ENCODE measurements at regions not wholly inside any gene's neighbourhood (a gene's known extent, or its start where the extent isn't known, plus 50 kb on each side); places are given as distances from the start of the nearest gene placed in this dataset.

DNA sequence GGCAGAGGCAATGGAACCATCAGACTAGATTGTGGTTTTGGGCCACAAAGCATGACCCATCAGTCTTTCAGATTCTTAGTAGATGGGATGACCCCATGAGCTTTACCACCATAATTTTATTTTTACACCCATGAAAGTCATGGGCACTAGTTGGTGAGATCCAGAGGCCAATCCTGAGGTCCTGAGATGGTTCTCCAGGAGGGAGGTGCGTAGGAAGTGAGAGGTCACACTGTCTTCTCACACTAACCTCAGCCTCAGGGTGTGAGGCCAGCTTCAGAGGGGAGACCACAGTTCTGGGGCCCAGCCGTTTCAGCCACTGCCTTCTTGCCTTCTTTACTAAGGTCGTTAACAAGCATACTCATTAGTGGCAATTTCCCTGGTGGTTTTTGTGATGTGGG lies 106.4 kb downstream of the AKAP11 start (continued):
- TF ChIP-seq, protein P1, sequence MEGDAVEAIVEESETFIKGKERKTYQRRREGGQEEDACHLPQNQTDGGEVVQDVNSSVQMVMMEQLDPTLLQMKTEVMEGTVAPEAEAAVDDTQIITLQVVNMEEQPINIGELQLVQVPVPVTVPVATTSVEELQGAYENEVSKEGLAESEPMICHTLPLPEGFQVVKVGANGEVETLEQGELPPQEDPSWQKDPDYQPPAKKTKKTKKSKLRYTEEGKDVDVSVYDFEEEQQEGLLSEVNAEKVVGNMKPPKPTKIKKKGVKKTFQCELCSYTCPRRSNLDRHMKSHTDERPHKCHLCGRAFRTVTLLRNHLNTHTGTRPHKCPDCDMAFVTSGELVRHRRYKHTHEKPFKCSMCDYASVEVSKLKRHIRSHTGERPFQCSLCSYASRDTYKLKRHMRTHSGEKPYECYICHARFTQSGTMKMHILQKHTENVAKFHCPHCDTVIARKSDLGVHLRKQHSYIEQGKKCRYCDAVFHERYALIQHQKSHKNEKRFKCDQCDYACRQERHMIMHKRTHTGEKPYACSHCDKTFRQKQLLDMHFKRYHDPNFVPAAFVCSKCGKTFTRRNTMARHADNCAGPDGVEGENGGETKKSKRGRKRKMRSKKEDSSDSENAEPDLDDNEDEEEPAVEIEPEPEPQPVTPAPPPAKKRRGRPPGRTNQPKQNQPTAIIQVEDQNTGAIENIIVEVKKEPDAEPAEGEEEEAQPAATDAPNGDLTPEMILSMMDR (IDR thresholded peaks at IDR 0.05; ENCODE audit: poor library complexity, severe bottlenecking): no peak

DNA sequence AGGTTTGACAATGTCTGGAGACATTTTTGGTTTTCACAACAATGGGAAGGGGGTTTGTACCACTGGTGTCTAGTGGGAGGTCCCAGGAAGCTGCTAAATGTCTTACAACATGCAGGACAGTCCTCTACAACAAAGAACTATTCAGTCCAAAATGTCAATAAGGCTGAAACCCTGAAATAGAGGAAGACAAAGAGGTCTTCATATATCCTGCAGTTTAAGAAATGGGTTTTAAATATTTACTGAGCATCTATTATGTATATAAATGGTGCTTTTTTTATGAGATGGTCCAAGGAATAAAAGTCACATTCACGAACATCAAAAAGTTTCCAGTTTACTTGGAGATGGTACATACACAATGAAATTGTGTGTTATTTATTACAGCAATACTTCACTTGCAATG lies 107.3 kb downstream of the AKAP11 start:
- no peaks in the 10 kb centered on the region for H3K79me2 ChIP-seq (replicated peaks; ENCODE audit: insufficient read depth, low read length)
- no peaks in the 10 kb centered on the region for H3K9me3 ChIP-seq (ENCODE audit: low read length)
- H2AFZ ChIP-seq (ENCODE audit: low read depth, low read length): no peak overlapping the region
- TF ChIP-seq EP300 (conservative IDR thresholded peaks at IDR 0.05; ENCODE audit: poor library complexity, severe bottlenecking) (no peak), TAF1 (IDR thresholded peaks at IDR 0.05; ENCODE audit: low read depth) (no peak), MXI1 (conservative IDR thresholded peaks at IDR 0.05; ENCODE audit: poor library complexity, severe bottlenecking) (no peak), EZH2 (IDR thresholded peaks at IDR 0.05; ENCODE audit: borderline replicate concordance, insufficient read depth, low read length, poor library complexity, severe bottlenecking) (no peak), RAD21 (conservative IDR thresholded peaks at IDR 0.05) (no peak), SMC3 (conservative IDR thresholded peaks at IDR 0.05; ENCODE audit: poor library complexity) (no peak), POLR2AphosphoS5 (IDR thresholded peaks at IDR 0.05) (no peak)
- TF ChIP-seq, protein P2, sequence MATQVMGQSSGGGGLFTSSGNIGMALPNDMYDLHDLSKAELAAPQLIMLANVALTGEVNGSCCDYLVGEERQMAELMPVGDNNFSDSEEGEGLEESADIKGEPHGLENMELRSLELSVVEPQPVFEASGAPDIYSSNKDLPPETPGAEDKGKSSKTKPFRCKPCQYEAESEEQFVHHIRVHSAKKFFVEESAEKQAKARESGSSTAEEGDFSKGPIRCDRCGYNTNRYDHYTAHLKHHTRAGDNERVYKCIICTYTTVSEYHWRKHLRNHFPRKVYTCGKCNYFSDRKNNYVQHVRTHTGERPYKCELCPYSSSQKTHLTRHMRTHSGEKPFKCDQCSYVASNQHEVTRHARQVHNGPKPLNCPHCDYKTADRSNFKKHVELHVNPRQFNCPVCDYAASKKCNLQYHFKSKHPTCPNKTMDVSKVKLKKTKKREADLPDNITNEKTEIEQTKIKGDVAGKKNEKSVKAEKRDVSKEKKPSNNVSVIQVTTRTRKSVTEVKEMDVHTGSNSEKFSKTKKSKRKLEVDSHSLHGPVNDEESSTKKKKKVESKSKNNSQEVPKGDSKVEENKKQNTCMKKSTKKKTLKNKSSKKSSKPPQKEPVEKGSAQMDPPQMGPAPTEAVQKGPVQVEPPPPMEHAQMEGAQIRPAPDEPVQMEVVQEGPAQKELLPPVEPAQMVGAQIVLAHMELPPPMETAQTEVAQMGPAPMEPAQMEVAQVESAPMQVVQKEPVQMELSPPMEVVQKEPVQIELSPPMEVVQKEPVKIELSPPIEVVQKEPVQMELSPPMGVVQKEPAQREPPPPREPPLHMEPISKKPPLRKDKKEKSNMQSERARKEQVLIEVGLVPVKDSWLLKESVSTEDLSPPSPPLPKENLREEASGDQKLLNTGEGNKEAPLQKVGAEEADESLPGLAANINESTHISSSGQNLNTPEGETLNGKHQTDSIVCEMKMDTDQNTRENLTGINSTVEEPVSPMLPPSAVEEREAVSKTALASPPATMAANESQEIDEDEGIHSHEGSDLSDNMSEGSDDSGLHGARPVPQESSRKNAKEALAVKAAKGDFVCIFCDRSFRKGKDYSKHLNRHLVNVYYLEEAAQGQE (IDR thresholded peaks at IDR 0.05; ENCODE audit: borderline replicate concordance): no peak
- TF ChIP-seq, protein P1 (IDR thresholded peaks at IDR 0.05; ENCODE audit: poor library complexity, severe bottlenecking): no peak
- H3K27ac ChIP-seq (ENCODE audit: low read length): no peak overlapping the region
- no peaks in the 10 kb centered on the region for H3K36me3 ChIP-seq (ENCODE audit: insufficient read depth, low read length)
- H4K20me1 ChIP-seq (ENCODE audit: insufficient read depth): no peaks in the 10 kb centered on the region
- H3K4me3 ChIP-seq (ENCODE audit: low read length): no peak overlapping the region
- no peak overlapping the region for H3K4me2 ChIP-seq (ENCODE audit: low read length)
- no peaks in the 10 kb centered on the region for H3F3A ChIP-seq (ENCODE audit: insufficient read depth, low read length, poor library complexity, severe bottlenecking)
- H3K9me2 ChIP-seq (ENCODE audit: insufficient read depth, low read length): no peaks in the 10 kb centered on the region
- H3K27me3 ChIP-seq (ENCODE audit: insufficient read depth, low read depth, low read length): no peaks in the 10 kb centered on the region
- no peak overlapping the region for H3K9ac ChIP-seq (ENCODE audit: low read length)

All from neural cell (in vitro differentiated cells).